ENCODE measurements at regions not wholly inside any gene's neighbourhood (a gene's known extent, or its start where the extent isn't known, plus 50 kb on each side); places are given as distances from the start of the nearest gene placed in this dataset.
A peak's percentile ranks its signal among the peaks of the same experiment; 100 is the strongest.
"Not testable (repeated sequence)": the region's sequence is repeated elsewhere in the genome, so short reads cannot be mapped to it uniquely, and the experiment has no call there.

GRCh38 chr2:238771218-238771617 lies 76.7 kb upstream of the TWIST2 start:
- DNase-seq = no peak

DNA sequence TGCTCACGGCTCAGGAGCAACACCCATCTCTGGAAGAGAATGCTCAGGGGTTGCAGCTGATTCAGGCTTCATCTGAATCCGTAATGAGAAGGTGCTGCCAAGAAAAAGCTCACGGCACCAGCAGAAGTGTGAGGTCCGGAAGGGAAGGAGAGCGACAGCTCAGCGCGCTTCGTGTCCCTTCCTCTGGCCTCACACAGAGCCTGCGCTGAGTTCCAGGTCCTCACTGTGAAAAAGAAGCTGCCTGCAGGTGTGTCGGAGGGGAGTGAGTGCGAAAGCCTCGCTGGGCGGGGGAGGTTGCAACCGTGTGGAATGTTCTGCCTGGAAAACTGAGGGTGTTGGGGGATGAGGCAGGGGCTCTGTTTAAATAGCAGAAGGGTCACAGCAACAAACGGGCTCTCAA lies 76.2 kb upstream of the TWIST2 start:
- DNase-seq = no peak

- DNase-seq = no peak
Measured at GRCh38 chr2:238772635-238773297, 75.1 kb upstream of the TWIST2 start.

DNA sequence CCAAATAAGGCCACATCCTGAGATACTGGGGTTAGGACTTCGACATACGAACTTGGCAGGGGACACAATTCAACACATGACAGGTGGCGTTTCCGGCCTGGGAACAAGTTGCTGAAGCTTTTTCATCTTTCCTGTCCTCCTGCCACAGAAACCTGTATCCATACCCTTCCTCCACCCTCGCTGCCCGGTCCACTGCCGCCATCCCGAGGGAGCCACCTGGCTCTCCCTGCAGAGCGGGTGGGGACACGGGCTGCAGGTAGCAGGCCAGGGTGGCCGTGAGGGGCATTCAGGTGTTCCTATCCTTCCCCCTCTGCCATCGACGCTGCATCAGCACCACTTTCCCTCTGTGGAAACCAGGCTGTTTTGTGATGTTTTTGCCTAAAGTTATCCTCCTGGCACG lies 74.4 kb upstream of the TWIST2 start:
- DNase-seq = no peak

GRCh38 chr2:238774071-238774470 lies 73.8 kb upstream of the TWIST2 start:
- no peak for DNase-seq

GRCh38 chr2:238774980-238775509 lies 72.8 kb upstream of the TWIST2 start:
- DNase-seq = no peak

DNA sequence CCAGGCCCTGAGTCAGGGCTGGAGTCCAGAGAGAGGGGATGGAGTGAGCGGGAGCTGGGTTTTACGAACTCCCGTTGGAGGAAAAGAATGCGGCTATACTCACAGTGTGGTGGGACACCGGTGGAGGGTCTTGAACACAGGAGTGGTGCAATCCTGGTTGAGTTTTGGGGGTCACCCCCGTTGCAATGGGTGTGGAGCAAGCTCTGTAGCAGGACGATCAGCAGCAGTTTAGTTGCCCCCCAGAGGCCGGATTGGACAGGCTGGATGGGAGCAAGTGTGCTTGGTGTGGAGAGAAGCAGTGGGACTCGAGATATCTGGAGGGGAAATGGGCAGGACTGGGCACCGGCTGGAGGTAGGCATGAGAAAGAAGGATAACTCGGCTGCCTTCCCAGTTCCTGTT lies 72.3 kb upstream of the TWIST2 start:
- no peak for DNase-seq

- no peak for DNase-seq
Measured at GRCh38 chr2:238776003-238776760, 71.7 kb upstream of the TWIST2 start.

- not testable (repeated sequence) for DNase-seq
Measured at GRCh38 chr2:238776761-238777046, 71.2 kb upstream of the TWIST2 start.

- DNase-seq = no peak
Measured at GRCh38 chr2:238777369-238778067, 70.4 kb upstream of the TWIST2 start.

DNA sequence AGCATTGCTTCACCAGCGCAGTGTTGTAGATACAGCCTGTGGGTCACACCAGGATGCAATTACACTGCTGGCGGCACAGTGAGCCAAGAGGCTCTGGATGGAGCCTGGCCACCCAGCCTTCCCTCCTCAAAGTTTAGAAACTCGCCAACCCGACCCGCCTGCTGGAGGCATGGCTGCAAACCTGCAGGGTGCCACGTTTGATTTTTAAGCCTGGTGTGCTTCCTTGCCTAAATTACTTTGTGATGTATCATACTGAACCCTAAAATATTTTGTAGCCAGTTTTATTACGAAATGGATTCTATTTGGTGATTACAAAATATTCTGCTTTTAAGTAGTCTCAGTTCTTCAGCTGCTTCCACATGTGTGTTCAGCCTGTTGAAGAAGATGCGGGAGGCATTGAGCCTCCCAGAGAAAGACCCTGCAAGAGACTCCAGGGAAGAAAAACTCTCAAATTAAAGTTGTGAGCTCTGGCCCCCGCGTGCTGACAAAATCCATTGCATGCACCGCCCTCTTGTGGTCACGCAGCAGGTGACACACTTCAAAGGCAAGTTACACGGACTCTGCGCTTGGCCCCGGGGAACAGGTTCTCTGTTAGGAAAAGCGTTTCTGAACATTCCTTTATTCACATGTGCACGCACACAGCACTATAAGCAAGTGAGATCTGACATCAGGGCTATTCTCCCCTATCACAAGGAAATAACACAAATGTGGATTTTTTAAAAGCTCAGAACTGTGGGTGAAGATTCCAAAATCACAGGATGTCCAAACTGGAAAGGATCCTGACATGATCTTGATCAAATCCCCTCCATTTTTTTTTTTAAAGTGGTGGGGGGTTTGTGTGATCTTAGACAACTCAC lies 63.0 kb upstream of the TWIST2 start:
- DNase-seq = peak; percentile 22

DNA sequence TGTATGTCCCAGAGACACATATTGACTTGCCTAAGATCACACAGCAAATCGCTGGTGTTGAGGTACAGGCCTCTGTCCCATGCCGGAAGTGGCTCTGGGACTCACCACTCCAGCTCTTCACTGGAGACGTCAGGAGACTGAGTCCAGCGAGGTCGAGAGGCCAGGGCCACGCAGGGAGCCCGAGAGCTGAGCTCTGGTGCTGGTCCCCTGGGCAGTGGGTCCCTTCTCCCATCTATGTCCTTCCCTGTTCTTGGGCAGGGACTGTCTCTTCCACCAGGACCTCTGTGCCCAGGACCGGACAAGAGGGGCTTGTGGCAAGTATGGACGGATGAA lies 62.4 kb upstream of the TWIST2 start:
- DNase-seq = no peak

GRCh38 chr2:238786379-238786778 lies 61.5 kb upstream of the TWIST2 start:
- DNase-seq = no peak

- DNase-seq = no peak
Measured at GRCh38 chr2:238786792-238787490, 60.9 kb upstream of the TWIST2 start.

DNA sequence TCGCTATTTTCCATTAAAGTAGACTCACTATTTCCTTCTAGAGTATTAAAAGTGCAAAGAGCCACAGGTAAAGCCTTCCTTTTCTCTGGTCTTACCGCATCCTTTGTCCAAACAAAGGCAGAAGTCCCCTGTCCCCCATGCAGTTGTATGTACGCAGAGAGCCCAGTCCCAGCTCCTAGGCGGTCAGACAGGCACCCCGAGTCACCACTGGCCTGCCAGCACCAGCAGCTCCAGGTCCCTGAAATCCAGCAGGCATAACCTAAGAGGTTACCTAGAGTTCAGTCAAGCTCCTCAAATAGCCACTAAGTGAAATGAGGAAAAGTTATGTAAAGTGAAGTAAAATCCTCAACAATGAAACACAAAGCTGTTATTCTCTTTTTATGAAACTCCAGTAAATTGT lies 60.4 kb upstream of the TWIST2 start:
- DNase-seq = no peak

DNA sequence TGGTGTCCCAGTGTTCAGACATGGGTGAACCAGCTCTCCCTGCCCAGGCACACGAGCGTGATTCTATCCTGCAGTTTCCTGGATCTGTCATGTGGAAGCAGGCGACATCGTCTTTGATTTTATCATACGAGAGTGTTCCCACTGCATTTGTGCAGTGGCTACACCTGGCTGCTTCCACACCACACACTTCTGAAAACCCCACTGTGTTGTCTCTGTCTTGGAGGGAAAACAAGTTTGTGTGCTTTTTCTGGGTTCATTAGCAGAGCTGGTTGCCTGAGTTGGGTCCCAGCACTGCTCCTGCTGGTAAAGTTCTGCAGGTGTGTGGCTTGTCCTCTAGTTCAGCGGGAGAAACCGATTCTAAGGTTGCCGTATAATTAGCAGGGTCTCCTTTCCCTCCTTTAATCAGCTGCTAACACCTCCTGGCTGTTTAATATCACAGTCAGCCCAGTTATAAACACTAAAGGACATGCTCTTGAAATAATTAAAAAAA lies 58.5 kb upstream of the TWIST2 start:
- DNase-seq = no peak

DNA sequence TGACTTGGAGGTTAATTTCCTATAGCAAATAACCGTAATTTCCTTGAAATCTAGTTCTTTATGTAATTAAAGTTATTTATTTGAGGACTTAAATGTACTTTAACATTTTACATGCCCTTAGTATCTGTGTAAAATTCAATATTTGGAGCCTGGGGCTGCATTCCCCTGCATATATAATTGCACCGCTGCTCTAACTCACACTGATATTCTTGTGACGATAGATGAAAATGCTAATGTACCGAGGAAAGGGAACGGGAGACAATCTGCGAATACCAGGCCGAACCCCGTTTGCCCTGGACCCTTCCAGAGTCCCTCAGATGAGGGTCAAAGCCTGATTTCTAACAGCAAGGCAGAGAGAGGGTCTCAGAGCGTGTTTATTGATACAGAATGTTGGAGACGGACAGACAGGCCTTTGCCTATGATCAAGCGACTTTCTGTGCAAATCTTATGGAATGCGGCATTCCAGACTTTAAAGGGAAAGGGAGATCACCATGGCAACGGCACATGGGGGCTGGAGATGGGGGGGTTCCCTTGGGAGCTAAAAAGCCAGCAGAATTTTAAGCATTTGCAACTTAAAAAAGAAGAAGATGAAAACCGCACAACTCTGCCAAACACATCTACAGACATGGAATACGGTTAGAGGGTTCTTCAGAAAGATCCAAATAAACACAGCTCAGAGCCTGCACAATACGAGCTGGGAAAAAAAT lies 57.6 kb upstream of the TWIST2 start:
- DNase-seq = no peak

GRCh38 chr2:238790833-238791230 lies 57.1 kb upstream of the TWIST2 start:
- no peak for DNase-seq

GRCh38 chr2:238791354-238791753 lies 56.5 kb upstream of the TWIST2 start:
- DNase-seq = no peak

DNA sequence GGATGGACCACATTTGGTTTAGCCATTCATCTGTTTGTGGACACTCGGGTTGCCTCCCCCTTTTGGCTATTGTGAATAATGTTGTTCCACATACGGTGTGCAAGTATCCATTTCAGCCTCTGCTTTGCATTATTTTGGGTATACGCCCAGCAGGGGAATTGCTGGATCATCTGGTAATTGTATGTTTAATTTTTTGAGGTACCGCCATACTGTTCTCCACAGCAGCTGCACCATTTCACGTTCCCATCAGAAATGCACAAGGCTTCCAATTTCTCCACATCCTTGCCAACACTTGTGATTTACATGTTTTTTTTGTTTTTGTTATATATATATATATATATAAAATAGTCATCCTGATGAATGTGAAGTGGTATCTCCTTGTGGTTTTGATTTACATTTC lies 54.6 kb upstream of the TWIST2 start:
- DNase-seq = no peak

- no peak for DNase-seq
Measured at GRCh38 chr2:238793801-238794449, 54.0 kb upstream of the TWIST2 start.

All from NK-92 treated with Interleukin-12 subunit alpha and Interleukin-12 subunit beta, amount 100 ng/mL, for 24 hours (cell line).